Fibroblast of villous mesenchyme (primary cell): ENCODE measurements at regions not wholly inside any gene's neighbourhood (a gene's known extent, or its start where the extent isn't known, plus 50 kb on each side); places are given as distances from the start of the nearest gene placed in this dataset.

ENCODE experiments used
- DNase-seq: peaks from one replicate; pipeline ENCODE4 v3.0.0-alpha.2; 2010; ENCODE audit warnings: low read depth
- H3K4me3 ChIP-seq: 2 replicates; pipeline ENCODE4 v1.5.1; 2011; ENCODE audit warnings: low read depth, mild to moderate bottlenecking, low read length
- CTCF ChIP-seq: IDR thresholded peaks from 2 replicates; pipeline ENCODE4 v1.5.1; 2012; ENCODE audit warnings: low read depth, mild to moderate bottlenecking, low read length; ENCODE audit not compliant: insufficient read depth

- H3K4me3 ChIP-seq, result no peak overlapping the region
- TF ChIP-seq CTCF, result no peak
- no peak for DNase-seq
These were observed 559.2 kb downstream of the RNF144A start for GRCh38 chr2:7476371-7476770.

- H3K4me3 ChIP-seq, result no peak overlapping the region
- TF ChIP-seq CTCF, result no peak
- DNase-seq, result no peak
These were observed 562.4 kb downstream of the RNF144A start for GRCh38 chr2:7479603-7480002.

GRCh38 chr2:7480431-7480830 lies 563.2 kb downstream of the RNF144A start:
- DNase-seq, result no peak
- no peak for TF ChIP-seq CTCF
- H3K4me3 ChIP-seq, result no peak overlapping the region

- TF ChIP-seq CTCF, result no peak
- H3K4me3 ChIP-seq, result no peak overlapping the region
- DNase-seq, result no peak
These were observed 573.5 kb downstream of the RNF144A start for GRCh38 chr2:7490672-7491071.

GRCh38 chr2:7492719-7493118 lies 575.5 kb downstream of the RNF144A start:
- TF ChIP-seq CTCF, result no peak
- no peak overlapping the region for H3K4me3 ChIP-seq

GRCh38 chr2:7497178-7497577 lies 580.0 kb downstream of the RNF144A start:
- DNase-seq, result peak; percentile 1
- no peak overlapping the region for H3K4me3 ChIP-seq
- no peak for TF ChIP-seq CTCF

More at GRCh38 chr2:7492719-7493118, 575.5 kb downstream of the RNF144A start:
- no peak for DNase-seq

- no peak for TF ChIP-seq CTCF
- no peak overlapping the region for H3K4me3 ChIP-seq
- DNase-seq, result no peak
These were observed 581.8 kb downstream of the RNF144A start for GRCh38 chr2:7499018-7499417.
